B cell (primary cell): ENCODE measurements at regions not wholly inside any gene's neighbourhood (a gene's known extent, or its start where the extent isn't known, plus 50 kb on each side); places are given as distances from the start of the nearest gene placed in this dataset.

ENCODE experiments used
- EZH2 ChIP-seq: IDR thresholded peaks from 2 replicates; pipeline ENCODE4 v1.6.1; 2012; ENCODE audit warnings: borderline replicate concordance, low read depth, mild to moderate bottlenecking, moderate library complexity, low read length; ENCODE audit not compliant: insufficient read depth, poor library complexity, severe bottlenecking
- TF ChIP-seq, protein P1 (sequence below): fragments of 200-600 bp; IDR thresholded peaks from one replicate; pipeline ENCODE4 v1.8.0; 2022; ENCODE audit warnings: antibody characterized with exemption, mild to moderate bottlenecking

DNA sequence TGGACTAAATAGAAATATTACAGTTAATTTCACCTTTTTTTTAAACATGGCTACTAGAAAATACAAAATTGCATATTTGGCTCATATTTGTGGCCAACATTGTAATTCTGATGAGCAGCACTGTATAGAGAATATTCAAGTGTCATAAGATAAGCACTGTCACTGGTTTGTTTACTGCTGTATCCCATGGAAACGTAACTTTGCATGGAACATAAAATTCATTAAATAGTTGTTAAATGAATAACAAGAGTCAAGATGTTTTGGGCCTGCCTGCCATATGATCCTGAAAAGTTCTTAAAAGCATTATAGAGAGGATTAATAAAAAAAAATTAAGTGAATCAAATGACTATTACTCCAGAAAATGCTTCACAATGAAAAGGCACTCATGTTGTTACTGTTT, 763.7 kb upstream of the CRIM1 start:
- TF ChIP-seq, protein P1, sequence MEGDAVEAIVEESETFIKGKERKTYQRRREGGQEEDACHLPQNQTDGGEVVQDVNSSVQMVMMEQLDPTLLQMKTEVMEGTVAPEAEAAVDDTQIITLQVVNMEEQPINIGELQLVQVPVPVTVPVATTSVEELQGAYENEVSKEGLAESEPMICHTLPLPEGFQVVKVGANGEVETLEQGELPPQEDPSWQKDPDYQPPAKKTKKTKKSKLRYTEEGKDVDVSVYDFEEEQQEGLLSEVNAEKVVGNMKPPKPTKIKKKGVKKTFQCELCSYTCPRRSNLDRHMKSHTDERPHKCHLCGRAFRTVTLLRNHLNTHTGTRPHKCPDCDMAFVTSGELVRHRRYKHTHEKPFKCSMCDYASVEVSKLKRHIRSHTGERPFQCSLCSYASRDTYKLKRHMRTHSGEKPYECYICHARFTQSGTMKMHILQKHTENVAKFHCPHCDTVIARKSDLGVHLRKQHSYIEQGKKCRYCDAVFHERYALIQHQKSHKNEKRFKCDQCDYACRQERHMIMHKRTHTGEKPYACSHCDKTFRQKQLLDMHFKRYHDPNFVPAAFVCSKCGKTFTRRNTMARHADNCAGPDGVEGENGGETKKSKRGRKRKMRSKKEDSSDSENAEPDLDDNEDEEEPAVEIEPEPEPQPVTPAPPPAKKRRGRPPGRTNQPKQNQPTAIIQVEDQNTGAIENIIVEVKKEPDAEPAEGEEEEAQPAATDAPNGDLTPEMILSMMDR, result no peak
- TF ChIP-seq EZH2, result no peak
